Lung microvascular endothelial cell (primary cell): ENCODE measurements at regions not wholly inside any gene's neighbourhood (a gene's known extent, or its start where the extent isn't known, plus 50 kb on each side); places are given as distances from the start of the nearest gene placed in this dataset.

Experiments used
- DNase-seq, 2 donors: peaks; one replicate each; pipeline versions ENCODE4 v3.0.0 to v3.0.0-alpha.2; 2010; ENCODE audit warnings: low read depth in 2 of 2

DNA sequence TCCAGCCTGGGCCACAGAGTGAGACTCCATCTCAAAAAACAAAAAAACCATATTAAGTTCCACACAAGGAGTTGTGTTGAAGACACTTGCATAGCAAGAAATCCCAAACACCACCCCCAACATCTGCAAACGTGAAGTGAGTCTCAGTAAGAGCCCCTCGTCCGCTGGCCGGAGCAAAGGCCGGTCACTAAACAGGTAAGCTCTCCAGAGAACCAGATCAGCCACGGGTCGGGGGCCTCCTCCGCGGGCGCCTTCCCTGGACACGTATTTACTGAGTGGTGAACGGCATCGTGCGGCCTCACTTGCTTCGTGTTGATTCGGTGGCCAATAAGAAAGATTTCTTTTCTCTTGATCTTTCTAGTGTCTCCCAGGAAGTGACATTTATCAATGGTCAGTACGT lies 93.6 kb downstream of the MRPL36 start:
- no peak for DNase-seq

DNA sequence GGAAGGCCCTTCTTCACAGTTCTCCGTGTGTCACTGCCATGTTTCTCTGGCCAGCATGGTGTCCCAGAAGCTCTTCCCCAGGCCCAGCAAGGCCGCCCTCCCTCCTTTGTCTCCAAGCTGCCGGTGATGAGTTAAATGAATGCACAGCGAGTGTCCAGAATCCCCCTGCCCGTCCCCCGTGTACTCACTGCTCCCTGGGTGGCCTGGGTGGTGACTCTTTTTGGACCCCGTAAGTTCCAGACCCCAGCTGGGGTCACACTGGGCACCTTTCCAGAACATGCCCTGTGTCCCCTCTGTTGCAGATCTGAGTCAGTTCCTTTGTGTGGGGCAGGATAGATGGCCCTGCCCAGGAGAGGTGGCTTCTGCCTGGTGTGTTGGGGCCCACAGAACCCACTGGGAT lies 95.0 kb downstream of the MRPL36 start:
- no peak for DNase-seq

DNA sequence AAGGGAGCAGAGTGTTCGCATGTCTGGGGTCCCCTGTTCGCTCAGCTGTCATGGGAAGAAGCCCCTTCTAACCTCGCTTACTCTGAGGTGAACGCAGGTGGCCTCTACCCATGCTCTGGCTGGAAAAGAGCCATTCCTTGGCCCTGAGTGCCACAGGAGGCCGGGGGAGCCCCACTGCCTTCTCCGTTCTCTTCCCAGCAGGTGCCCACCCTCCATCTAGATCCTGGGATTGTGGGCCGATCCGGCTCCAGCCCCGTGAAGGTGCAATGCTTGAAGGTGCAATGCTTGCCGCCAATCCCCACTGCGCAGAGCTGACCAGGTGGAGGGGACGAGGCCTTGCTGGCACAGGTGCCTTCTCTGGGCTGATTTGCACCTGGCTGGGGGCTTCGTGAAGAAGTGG lies 95.4 kb downstream of the MRPL36 start:
- no peak for DNase-seq

DNA sequence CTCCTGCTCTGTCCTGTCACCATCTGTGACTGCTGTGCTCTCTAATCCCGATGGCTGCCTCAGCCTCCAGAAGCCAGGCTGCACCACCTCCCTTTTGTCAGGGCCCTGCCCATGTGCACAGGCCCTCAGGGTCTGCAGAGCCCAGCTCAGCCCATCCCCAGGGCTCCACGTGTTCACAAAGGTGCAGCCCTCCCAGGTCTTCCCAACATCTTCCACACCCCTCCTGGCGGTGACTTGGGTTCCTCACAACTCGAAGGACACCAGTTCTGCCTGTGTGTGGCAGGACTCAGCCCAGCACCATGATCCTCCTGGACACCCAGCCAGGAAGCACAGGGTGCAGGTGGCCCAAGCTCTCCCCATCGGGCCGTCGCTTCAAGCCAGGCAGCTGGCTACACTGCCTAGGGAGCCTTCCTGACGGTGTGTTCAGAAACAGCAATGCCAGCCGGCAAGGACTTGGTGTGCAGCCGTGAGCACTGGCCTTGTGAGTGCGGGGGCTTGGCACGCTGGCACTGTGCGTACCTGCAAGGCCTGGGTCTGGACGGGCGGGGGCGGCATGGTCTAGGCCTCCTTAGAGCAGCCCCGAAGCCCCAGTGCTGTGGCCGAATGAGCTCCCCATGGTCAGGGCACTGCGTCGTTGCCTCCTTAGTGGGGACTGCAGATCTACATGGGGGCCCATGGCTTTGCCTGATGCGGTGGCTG lies 96.1 kb downstream of the MRPL36 start:
- no peak for DNase-seq

DNA sequence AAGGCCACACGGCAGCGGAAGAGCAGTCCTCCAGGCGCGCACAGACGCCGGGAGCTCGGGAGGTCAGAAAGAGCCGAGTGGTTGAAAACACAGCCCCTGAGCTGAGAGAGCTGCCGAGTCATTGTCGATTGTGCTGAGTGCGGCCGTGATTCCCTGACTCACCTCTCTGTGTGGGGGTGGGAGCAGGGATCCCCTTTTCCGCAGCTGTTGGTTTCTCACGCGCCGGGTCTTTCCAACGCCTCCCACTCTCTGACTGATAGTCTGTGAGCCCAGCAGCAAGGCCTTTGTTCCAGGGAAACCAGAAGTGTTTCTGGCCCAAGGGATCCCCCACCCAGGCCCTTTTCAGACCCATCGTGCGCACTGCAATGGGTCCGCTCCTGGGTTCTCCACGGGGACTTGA lies 97.3 kb downstream of the MRPL36 start:
- no peak for DNase-seq

DNA sequence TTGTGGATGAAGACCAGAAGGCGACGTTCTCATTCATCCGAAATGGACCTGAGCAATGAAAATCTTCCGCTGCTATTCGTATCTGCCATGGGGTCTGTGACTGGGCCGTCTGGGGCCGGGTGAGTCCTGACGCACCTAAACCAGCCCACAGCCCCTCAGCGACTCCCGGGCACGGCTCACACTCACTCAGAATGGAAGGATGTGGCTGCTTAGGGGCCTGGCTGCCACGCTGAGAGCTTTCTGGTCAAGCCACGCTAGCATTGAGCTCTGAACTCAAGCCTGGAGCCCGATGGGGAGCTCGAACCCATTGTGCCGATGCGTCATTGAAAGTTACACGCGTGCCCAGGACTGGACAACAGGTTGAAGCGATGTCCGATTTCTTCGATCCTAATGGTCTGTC lies 97.8 kb downstream of the MRPL36 start:
- no peak for DNase-seq

DNA sequence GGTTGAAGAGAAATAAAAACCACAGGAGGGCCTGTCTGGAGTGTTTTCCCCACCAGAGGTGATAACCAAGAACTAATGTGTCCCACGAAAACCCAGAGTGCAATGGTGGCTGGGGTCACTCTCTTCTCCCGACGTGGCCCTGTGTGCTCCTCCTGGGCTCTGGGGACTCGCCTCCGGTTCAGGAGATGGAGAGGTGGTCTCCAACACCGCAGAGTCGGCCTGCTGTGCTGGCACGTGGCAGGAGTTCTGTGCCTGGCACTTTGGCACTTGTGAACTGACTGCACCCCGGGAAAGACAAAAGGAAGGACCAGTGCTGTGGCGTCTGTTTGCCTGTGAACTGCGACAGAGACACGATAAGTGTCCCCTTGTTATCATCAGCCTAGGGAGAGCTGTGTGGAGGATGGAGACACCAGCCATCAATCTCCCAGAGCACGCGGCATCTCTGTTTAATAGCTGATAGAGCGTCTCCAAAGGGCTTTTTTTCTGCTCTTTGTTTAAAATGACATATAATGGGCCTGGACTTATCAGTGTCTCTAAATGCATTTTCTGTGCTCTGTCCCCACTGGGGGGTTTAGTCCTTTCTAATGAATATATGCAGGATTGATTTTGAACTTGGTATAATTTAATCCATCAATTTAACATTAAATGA lies 98.3 kb downstream of the MRPL36 start:
- DNase-seq = no peak

DNA sequence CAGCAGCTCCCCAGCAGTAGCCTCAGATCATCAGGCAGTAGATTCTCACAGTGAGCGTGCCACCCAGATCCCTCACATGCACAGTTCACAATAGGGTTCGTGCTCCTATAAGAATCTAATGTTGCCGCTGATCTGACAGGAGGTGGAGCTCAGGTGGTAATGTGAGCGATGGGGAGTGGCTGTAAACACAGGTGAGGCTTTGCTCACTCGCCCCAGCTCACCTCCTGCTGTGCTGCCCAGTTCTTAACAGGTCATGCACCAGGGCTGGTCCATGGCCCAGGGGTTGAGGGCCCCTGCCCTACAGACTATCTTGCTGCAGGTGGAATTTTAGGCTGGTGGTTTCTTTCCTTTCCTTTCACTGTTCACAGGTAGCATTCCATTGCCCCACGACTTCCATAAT lies 100.2 kb downstream of the MRPL36 start:
- no peak for DNase-seq

DNA sequence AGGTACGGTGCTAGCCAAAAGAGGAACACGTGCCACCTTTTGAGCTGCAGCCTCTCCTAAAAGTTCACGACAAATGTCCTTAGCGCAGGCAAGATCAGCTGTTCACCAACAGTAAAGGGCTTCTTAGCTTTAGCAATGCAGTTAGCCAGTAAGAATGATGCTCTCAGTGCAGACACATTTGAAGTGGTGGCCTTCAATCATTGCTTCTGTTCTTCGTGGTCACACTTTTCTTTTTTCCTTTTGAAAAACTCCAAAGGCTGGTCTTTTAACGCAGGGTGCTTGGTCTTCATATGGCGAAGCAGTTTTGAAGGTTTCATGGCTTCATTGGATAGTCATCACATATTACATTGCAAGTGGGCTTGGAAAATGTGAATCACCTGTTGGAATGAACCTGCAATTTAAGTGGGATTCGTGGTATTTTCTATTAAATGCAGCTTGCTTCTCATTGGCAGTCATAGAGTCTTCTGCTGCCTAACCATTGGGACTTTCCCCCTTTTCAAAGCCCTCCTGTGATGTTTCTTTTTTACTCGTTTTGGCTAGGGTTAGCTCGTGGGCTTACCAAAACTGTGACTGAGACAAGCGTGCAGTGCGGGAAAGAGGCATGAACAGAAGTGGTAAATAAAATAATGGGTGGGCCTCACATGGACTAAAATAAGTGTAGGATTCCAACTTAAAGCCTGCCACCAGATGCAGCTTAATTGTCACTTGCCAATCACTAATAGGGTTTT lies 100.9 kb downstream of the MRPL36 start:
- DNase-seq = no peak

DNA sequence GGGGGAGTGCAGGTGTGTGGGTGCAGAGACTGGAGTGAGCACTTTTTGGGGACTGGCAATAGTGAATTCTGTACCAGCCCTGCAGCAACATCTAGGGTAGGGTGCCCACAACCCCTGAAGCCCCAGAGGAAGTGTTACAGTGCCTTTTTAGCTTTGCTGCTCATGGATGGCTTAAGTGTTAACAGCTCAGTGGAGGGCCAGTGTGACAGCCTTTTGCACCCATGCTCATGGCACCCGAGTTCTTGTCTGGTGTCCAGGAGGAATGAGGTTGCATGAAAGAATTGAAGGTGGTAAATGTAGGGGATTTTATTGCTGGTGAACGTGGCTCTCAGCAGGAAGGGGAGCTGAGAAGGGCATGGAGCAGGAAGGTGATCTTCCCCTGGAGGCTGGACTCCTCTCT lies 107.3 kb downstream of the MRPL36 start:
- DNase-seq = no peak

DNA sequence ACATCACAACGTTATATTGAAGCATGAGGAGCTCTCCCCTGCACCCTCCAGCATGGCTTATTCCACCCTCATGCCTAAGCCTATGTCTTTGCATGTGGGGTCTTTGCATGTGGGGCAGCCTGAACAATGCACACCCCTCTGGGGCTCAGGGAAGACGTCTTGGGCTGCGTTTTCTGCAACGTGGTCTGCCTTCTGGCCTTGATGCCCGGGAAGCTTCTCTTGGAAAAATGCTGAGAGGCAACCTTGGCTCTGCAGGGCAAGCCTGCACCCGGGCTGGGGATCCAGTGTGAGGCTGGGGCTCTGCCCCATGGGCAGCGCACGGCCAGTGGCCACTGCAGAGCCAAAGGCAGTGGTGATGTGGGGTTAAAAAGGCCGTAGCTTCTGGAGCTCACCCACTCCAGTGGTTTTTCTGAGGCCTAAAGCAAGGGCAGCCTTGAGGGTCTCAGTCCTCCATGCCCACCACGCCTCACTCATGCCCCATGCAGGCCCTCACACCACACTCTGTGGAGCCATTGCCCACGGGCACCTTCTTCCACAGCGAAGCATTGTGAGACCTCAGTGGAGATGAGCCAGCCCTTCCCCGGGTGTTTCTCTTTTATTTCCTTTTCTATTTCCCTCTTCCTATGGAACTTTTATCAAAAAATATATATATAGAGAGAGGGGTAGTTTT lies 112.2 kb downstream of the MRPL36 start:
- no peak for DNase-seq

DNA sequence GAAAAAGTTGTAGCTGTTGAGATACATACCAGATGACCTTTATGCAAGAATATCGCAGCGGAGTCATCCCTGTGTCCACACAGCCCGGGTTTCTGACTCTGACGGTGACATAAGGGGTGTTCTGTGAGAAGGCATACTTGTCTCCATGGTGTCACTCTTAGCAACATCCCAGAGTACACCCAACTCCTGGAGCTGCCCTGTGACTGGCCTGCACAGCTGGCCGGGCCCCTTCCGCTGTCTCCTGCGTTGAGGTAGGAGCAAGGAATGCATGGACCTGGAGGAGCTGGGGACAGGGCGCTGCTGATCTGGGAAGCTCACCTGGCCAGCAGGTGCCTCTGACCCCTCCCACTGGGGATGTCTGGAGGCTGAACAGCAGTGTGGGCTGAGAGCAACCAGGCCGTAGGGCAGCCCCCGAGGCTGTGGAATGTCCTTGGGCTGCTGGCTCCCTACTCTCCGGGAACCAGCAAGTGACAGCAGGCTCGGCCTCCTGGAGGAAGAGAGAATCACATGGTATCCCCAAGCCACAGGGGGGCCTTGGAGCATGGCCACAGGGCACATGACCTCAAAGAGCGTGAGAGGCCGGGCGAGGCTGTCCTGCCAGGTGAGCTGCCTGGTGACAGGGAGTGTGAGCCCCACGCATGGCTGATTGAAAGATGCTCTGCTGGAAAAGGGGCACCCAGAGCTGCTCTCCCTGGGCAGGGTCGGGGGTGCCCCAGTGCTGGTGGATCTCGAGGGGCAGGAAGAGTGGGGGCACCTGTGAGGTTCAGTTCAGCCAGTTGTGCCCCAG lies 113.4 kb downstream of the MRPL36 start:
- DNase-seq = no peak

DNA sequence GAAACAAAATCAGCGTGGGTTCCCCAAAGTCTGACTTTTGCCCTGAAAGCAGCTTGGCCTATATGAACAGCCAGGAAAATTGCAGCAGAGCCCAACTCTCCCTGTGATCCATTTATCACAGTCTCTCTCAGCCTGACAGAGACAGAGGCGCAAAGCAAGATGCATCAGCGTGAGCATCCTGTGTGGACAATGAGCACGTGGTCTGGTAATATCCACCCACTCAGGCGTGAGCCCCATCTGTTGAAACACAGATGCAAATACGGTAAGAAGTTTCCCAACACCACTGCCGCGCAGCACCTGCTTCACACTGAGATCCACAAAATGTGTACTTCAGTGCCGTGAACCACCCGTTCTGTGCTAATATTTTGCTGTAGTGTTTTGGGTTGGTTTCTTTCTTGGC lies 114.6 kb downstream of the MRPL36 start:
- DNase-seq = no peak

DNA sequence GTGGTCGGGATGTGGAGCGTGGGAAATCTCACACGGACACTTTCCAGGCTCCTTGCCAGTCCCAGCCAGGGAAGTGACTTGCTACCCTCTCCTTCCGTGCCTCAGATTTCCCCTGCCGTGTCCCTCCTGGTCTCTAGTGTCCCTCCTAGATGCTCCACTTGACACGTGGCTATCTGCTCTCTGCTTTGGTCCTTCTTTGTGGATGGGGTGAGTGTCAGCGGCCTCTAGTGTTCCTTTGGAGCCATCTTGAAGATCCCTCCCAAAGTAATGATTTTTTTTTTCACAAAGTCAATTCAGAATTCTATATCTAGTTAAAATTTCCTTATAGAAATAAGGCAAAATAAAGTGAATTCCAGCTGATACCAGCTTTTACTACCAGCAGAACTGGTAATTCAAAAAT lies 117.7 kb downstream of the MRPL36 start:
- no peak for DNase-seq

DNA sequence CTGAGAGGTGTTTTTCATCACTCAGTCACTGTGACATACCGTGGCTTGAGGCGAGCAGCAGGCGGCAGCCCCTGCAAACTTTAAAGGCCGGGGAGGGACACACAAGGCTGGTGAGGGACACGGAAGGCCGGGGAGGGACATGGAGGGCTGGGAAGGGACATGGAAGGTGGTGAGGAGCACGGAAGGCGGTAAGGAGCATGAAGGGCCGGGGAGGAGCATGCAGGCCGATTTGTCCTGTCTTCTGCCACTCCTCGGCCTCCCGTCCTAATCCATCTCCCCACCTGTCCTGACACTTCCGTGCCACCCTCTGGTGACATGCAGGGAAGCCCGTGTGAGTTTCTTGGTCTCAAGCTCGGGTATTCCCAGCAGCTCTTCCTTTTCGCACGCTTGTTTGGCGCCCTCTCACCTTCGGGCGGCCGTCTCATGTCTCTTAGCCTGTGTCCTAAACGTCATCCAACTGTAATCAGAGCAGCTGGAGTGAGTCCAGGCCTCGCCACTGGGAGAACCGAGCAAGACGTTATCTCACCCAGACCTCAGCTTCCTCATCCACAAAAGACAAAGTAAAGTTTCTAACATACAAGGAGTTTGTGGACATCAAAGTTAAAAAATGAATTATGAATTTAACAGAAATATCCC lies 126.5 kb downstream of the MRPL36 start:
- DNase-seq = peak in 1 of 2 donors; percentile 33

DNA sequence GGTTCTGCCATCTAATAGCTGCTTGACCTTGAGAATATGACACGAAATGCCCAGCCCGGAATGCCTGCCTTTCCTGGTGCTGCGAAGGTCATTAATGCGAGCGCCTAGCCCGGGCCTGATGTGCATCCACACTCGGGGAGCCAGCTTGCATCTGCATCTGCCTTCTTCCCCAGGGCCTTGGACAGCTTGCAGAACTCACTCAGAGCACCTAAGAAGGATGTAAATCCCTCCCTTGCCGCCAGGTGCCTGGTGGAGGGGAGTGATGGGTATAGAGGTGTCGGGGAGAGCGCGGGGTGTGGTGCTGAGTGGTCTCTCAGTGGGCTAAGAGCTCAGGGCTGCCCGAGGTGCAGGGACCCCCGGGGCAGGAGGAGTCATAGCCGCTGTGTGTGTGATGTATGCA lies 127.2 kb downstream of the MRPL36 start:
- no peak for DNase-seq

DNA sequence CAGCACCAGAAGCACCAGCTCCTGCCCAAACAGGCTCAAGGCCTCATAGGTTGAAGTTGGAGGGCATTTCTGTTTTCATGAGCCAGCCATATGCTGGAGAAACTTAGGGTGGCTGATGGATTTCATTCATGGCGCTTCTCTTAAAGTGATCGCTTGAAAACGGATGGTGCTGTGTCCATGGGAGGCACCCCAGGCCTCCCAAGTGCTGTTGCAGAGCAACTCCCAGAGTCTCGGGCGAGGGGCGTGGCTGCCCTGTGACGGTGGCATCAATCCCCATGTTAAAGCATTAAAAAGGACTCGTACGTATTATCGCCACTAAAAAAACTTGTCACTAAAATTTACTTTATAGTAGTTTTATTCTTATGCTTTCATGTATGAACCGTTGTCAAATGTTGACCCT lies 128.3 kb downstream of the MRPL36 start:
- no peak for DNase-seq

DNA sequence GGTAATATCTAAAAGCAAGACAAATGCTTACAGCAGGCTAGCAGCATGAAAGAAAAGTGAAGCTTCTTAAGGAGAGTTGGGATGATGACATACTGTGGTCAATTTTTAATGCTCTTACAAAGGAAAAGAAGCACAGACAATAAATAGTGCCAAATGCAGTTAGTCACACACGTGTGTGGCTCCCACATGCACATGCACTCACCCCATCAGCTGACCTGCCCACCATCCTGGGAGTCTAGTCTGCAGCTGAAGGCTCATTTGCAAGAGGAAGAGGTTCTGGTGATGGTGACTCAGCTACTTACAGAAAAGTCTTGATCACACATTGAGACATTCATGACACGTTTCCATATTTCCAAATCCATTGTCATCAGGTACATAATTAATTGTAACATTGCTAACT lies 129.3 kb downstream of the MRPL36 start:
- DNase-seq = no peak

DNA sequence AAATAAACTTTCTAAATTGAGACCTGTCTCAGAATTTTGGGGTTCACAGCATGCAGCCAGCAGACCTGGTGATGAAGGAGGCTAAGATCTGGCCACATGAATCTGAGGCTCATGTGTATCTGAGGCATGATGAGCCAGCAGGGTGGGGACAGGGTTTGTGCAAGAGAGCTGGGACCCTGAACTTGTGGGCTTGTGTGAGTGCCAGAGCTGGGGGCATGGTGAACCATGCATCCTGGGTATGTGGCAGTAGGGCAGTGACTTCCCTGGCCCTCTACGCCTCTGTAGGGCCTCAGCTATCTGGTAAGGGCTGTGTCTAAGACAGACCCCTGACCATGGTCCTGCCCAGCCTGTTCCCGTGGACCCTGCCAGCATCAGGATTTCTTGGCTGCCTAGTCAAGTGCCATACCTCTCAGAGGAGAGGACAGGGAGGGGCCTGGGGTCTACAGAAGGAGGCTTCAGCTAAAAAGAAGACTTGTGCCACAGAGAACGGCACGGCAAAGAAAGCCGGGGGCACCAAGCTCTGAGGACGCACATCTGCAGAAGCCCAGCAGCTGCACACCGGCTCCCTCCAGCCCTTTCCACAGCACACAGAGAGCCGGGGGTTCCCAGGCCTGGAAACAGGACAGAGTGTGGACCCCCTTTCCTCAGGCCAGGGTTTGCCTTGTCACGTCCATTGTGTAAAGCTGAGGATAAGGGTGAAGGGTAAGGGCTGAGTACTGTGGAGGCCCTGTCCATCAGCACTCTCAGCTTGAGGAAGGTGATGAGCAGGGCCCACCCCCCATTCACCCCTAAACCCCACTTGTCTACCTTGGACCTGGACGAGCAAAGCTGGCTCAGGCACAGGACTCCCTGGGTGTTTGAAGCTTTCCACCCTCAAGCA lies 130.1 kb downstream of the MRPL36 start:
- DNase-seq = no peak

DNA sequence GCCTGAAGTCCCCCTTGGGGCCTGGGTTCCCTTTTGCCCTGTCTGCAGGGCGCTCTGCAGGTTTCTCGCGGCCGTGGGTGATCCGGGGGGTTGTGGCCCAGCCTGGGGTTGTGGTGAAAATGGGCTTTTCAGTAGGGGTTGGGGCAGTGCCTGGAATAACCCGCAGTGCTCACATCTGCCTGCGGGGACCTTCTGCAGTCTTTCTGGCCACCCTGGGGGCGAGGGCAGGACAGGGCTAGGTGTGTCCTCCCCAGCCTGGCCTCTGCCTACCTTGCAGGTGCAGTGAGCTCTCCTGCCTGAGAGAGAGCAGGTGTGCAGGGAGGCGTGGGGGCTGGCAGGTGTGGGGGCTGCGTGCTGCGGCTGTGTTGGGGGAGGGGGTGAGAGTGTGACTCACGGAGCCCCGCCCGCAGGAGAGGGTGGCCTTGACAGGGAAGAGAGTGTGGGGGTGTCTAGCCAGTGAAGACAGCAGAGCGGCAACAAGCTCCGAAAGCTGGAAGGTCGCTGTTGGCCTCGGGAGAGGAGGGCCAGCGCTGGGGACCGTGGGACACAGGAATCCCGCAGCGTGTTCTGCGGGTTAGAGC lies 131.4 kb downstream of the MRPL36 start:
- DNase-seq = no peak
